Heart left ventricle (tissue), 13 donors: ENCODE measurements at regions not wholly inside any gene's neighbourhood (a gene's known extent, or its start where the extent isn't known, plus 50 kb on each side); places are given as distances from the start of the nearest gene placed in this dataset.

Experiments used
- POLR2A ChIP-seq, 2 donors: fragments of 450-650 bp; IDR thresholded peaks; one replicate each; pipeline ENCODE4 v1.6.1; 2017; ENCODE audit warnings: antibody characterized with exemption in 2 of 2, mild to moderate bottlenecking in 2 of 2, moderate library complexity in 2 of 2
- TF ChIP-seq, protein P1 (sequence below), 12 donors: fragments of 200-600 bp; sonication (generic) in 4 of 12; IDR thresholded peaks; one replicate each; pipeline versions ENCODE4 v1.5.0 to v1.8.0; 2018 to 2022; ENCODE audit warnings: antibody characterized with exemption in 12 of 12, mild to moderate bottlenecking in 5 of 12
- donor health status: ischemic (EF 13 %, LVEDD 7.1; RV severe dilation, severe dysfunction).
- donor health status: DM: no; HTN: yes; CAD: no.
- donor health status: DM: no; HTN: no; CAD: no.
- donor health status: ischemic (EF 25% LVEDD 6.9; RV normal size, moderate dysfunction).
- donor health status: ischemic (EF 25% LVEDD 5.7; RV mildly dilated, moderate dysfunction).
- donor health status: ischemic (EF 35%, LVEDD 5.7; RV mildly dilated, moderate dysfunction).
- donor health status: nonischemic (EF 11% LVEDD 7.7; RV severe dilation, severe dysfunction).
- donor health status: DM: yes; HTN: yes; CAD: no.
- donor health status: PGD.
- donor health status: ischemic (EF 29% LVEDD 5.4; RV normal size, mild dysfunction).
- donor health status: nonischemic (EF 23%, LVEDD 6.1; RV moderate dilation, normal function).

DNA sequence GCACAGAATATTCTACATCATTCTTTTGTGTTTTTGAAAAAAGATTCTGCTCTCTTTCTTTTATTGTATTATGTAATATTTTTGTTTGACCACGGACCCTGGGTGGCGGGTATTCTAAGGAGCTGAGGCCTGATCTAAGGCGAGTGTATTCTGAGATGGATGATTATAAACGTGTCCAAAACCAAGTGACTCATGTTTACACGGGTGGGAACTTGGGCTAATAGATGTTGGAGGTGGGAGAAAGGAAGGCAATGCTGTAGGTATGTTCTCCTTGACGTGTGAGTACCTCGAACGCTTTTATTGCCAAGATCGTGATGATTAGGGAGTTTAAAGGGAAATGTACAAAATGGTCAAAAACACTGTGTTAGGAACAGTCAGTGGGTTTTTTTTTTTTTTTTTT is 188.9 kb upstream of the FAT1 start:
- TF ChIP-seq, protein P1, sequence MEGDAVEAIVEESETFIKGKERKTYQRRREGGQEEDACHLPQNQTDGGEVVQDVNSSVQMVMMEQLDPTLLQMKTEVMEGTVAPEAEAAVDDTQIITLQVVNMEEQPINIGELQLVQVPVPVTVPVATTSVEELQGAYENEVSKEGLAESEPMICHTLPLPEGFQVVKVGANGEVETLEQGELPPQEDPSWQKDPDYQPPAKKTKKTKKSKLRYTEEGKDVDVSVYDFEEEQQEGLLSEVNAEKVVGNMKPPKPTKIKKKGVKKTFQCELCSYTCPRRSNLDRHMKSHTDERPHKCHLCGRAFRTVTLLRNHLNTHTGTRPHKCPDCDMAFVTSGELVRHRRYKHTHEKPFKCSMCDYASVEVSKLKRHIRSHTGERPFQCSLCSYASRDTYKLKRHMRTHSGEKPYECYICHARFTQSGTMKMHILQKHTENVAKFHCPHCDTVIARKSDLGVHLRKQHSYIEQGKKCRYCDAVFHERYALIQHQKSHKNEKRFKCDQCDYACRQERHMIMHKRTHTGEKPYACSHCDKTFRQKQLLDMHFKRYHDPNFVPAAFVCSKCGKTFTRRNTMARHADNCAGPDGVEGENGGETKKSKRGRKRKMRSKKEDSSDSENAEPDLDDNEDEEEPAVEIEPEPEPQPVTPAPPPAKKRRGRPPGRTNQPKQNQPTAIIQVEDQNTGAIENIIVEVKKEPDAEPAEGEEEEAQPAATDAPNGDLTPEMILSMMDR (IDR thresholded peaks at IDR 0.05): no peak
- no peak for TF ChIP-seq POLR2A (IDR thresholded peaks at IDR 0.05)
